Smooth muscle cell (in vitro differentiated cells): ENCODE measurements at regions not wholly inside any gene's neighbourhood (a gene's known extent, or its start where the extent isn't known, plus 50 kb on each side); places are given as distances from the start of the nearest gene placed in this dataset.

Experiments
- DNase-seq: peaks from one replicate; lab custom pipeline; 2025; ENCODE audit not compliant: unreplicated experiment; lab: John Stamatoyannopoulos, UW
- H2AFZ ChIP-seq: fragments of 200-600 bp; sonication (generic); 2 replicates; pipeline ENCODE4 v1.6.0; 2016; ENCODE audit warnings: antibody characterized with exemption, low read depth, mild to moderate bottlenecking
- H3F3A ChIP-seq: fragments of 200-600 bp; sonication (generic); 2 replicates; pipeline ENCODE4 v1.6.0; 2017; ENCODE audit warnings: antibody characterized with exemption, low read depth
- H3K27ac ChIP-seq: fragments of 200-600 bp; sonication (generic); 2 replicates; pipeline ENCODE4 v1.5.1; 2016; ENCODE audit warnings: low read depth, mild to moderate bottlenecking
- H3K27me3 ChIP-seq: fragments of 200-600 bp; sonication (generic); 2 replicates; pipeline ENCODE4 v1.6.1; 2016; ENCODE audit warnings: low read depth, mild to moderate bottlenecking
- H3K36me3 ChIP-seq: fragments of 200-600 bp; sonication (generic); 2 replicates; pipeline ENCODE4 v1.5.1; 2016; ENCODE audit warnings: low read depth
- H3K4me1 ChIP-seq: fragments of 200-600 bp; sonication (generic); 2 replicates; pipeline ENCODE4 v1.5.1; 2016; ENCODE audit warnings: low read depth
- H3K4me2 ChIP-seq: fragments of 200-600 bp; sonication (generic); 2 replicates; pipeline ENCODE4 v1.6.0; 2016; ENCODE audit warnings: mild to moderate bottlenecking
- H3K4me3 ChIP-seq: fragments of 200-600 bp; sonication (generic); 2 replicates; pipeline ENCODE4 v1.5.1; 2016; ENCODE audit warnings: mild to moderate bottlenecking
- H3K79me2 ChIP-seq: fragments of 200-600 bp; sonication (generic); 2 replicates; pipeline ENCODE4 v1.6.0; 2016; ENCODE audit warnings: low read depth, mild to moderate bottlenecking
- H3K9ac ChIP-seq: fragments of 200-600 bp; sonication (generic); 2 replicates; pipeline ENCODE4 v1.6.0; 2016; ENCODE audit warnings: low read depth
- H3K9me3 ChIP-seq: fragments of 200-600 bp; sonication (generic); replicated peaks from 2 replicates; pipeline ENCODE4 v1.5.1; 2016; ENCODE audit warnings: low read depth
- H4K20me1 ChIP-seq: fragments of 200-600 bp; sonication (generic); 2 replicates; pipeline ENCODE4 v1.6.0; 2016; ENCODE audit warnings: low read depth
- WGBS: methylation state at CpG from one replicate; pipeline ENCODE4 v1.1.7; 2016; ENCODE audit warnings: low lambda C conversion rate; 5-methylcytosine and 5-hydroxymethylcytosine counted together
- TF ChIP-seq, protein P1 (sequence below): fragments of 200-600 bp; sonication (generic); IDR thresholded peaks from 2 replicates; pipeline ENCODE4 v1.5.1; 2017; ENCODE audit warnings: borderline replicate concordance, mild to moderate bottlenecking, antibody characterized with exemption; ENCODE audit not compliant: insufficient read depth, poor library complexity, severe bottlenecking

DNA sequence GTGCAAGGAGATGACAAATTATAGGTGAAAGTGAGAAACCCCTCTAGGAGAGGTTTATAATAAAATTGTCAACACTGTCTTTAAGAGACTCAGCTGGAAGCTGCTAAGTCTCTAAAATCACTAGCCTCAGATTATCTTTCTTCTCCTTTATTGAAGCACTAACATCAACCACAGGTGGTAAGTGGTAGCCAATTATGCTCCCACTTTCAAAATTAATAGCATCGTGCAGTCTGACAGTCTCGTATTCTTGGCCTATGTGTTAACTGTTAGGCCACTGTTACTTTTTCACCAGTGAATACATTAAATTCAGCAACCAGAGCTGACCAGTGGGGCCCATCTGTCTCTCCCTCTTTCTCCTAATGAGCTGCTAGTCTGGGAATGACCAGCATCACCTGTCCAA, 674.1 kb downstream of the RAPGEF2 start:
- Histone ChIP-seq H3K27ac (no peak overlapping the region), H3K4me3 (no peak overlapping the region), H2AFZ (no peak overlapping the region), H3F3A (no peaks in the 10 kb centered on the region), H4K20me1 (no peaks in the 10 kb centered on the region), H3K9me3 (no peaks in the 10 kb centered on the region), H3K4me1 (peaks cover 7% of the 10 kb centered on the region), H3K27me3 (no peaks in the 10 kb centered on the region), H3K4me2 (no peak overlapping the region), H3K79me2 (no peaks in the 10 kb centered on the region), H3K9ac (no peak overlapping the region), H3K36me3 (no peaks in the 10 kb centered on the region)
- no peak for DNase-seq
- TF ChIP-seq, protein P1, sequence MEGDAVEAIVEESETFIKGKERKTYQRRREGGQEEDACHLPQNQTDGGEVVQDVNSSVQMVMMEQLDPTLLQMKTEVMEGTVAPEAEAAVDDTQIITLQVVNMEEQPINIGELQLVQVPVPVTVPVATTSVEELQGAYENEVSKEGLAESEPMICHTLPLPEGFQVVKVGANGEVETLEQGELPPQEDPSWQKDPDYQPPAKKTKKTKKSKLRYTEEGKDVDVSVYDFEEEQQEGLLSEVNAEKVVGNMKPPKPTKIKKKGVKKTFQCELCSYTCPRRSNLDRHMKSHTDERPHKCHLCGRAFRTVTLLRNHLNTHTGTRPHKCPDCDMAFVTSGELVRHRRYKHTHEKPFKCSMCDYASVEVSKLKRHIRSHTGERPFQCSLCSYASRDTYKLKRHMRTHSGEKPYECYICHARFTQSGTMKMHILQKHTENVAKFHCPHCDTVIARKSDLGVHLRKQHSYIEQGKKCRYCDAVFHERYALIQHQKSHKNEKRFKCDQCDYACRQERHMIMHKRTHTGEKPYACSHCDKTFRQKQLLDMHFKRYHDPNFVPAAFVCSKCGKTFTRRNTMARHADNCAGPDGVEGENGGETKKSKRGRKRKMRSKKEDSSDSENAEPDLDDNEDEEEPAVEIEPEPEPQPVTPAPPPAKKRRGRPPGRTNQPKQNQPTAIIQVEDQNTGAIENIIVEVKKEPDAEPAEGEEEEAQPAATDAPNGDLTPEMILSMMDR: no peak
- 79% methylated on average over 2 of the region's 2 CpGs for WGBS

DNA sequence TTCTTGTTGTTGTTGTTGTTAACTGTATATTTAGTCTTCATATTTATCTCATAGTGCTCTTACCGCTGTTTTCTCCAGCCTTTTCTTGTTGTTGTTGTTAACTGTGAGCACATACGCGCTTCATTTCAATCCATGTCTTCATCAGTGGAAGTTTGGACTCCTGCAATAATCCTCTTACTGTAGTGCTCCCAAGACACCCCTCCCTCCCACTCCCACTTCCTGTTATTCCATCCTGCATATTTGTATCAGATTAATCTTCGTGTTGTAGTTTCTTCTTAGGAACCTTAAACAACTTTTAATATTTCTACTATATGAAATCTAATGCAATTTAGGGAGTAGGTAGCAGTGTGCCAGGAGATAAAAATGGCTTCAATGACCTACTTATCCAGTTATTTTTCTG, 674.8 kb downstream of the RAPGEF2 start:
- H3F3A ChIP-seq: no peaks in the 10 kb centered on the region
- peaks cover 7% of the 10 kb centered on the region for H3K4me1 ChIP-seq
- no peak overlapping the region for H3K4me3 ChIP-seq
- 94% methylated on average over 4 of the region's 4 CpGs for WGBS
- H3K79me2 ChIP-seq: no peaks in the 10 kb centered on the region
- DNase-seq: no peak
- H3K4me2 ChIP-seq: no peak overlapping the region
- TF ChIP-seq, protein P1: no peak
- no peak overlapping the region for H2AFZ ChIP-seq
- no peaks in the 10 kb centered on the region for H3K36me3 ChIP-seq
- no peaks in the 10 kb centered on the region for H3K27me3 ChIP-seq
- no peak overlapping the region for H3K9ac ChIP-seq
- no peaks in the 10 kb centered on the region for H3K9me3 ChIP-seq
- no peak overlapping the region for H3K27ac ChIP-seq
- H4K20me1 ChIP-seq: no peaks in the 10 kb centered on the region

DNA sequence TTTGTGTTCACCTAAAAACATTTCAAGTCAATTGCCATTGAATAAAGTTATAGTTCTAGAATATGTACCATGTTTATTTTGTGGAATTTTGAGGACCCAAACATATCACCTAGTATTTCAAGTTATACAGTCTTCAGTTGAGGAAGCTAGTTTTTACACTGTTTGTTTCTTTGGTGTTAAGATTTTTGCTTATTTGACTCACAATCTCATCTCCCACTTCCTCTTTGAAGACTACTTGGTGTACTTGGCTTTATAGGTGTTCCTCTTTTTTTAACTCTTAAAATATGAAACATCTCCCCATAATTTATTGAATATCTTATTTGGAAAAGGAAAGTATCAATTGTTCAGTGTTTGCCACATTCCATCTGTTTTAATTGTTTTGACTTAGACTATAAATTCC, 675.4 kb downstream of the RAPGEF2 start:
- DNase-seq: no peak
- TF ChIP-seq, protein P1: no peak
- no peak overlapping the region for H3K4me2 ChIP-seq
- no peaks in the 10 kb centered on the region for H4K20me1 ChIP-seq
- no peak overlapping the region for H3K9ac ChIP-seq
- no peak overlapping the region for H3K4me3 ChIP-seq
- no peak overlapping the region for H2AFZ ChIP-seq
- no peak overlapping the region for H3K27ac ChIP-seq
- H3K27me3 ChIP-seq: no peaks in the 10 kb centered on the region
- no peaks in the 10 kb centered on the region for H3K79me2 ChIP-seq
- no peaks in the 10 kb centered on the region for H3K9me3 ChIP-seq
- H3F3A ChIP-seq: no peaks in the 10 kb centered on the region
- no peaks in the 10 kb centered on the region for H3K36me3 ChIP-seq
- H3K4me1 ChIP-seq: peaks cover 7% of the 10 kb centered on the region

DNA sequence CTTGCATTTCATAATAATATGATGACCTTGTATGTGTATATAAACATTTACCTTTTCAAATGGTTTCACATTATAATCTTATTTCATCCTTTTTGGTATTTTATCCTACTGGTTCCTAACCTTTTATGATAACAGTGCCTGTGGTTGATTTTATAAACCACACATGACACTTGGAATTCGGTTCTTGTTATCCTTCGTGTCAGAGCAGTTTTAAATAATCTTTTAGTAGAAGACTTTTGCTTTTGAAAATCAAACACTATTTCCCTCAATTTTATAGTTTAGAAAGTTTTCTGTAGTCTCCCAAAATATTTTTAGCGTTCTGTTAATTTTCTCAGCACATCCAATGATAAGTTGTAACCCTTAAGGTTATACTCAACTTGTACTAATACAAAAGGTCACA, 676.8 kb downstream of the RAPGEF2 start:
- Histone ChIP-seq H3K4me2 (no peak overlapping the region), H3F3A (no peaks in the 10 kb centered on the region), H2AFZ (no peak overlapping the region), H3K9me3 (no peaks in the 10 kb centered on the region), H3K4me3 (no peak overlapping the region), H3K27me3 (no peaks in the 10 kb centered on the region), H3K4me1 (peaks cover 7% of the 10 kb centered on the region), H3K36me3 (no peaks in the 10 kb centered on the region), H3K79me2 (no peaks in the 10 kb centered on the region), H4K20me1 (no peaks in the 10 kb centered on the region), H3K27ac (no peak overlapping the region), H3K9ac (no peak overlapping the region)
- DNase-seq: no peak
- TF ChIP-seq, protein P1: no peak
- 79% methylated on average over 3 of the region's 3 CpGs for WGBS
